ELF-1 (cell line): ENCODE measurements at regions not wholly inside any gene's neighbourhood (a gene's known extent, or its start where the extent isn't known, plus 50 kb on each side); places are given as distances from the start of the nearest gene placed in this dataset.
A peak's percentile ranks its signal among the peaks of the same experiment; 100 is the strongest.

Experiments
- DNase-seq: peaks from one replicate; pipeline ENCODE4 v3.0.0-alpha.2; 2016; ENCODE audit warnings: low read depth, low spot score

DNA sequence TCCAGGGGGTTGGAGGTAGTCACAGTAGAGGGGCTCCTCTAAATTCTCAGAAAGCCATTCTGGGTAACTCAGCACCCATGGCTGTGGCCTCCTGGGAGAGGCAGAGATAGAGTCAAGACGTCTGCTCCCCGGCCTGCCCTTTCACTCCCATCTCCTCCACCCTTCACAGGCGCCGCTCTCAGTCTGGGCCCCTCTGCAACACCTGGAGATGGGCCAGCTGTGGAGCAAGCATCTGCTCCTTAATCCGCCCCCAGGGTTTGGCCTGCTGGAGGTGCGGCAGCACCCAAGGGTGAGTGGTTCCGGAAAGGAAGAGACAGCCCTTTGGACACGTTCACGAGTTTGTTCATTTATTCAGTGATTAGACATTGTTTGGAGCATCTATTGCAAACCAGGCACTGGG lies 271.3 kb downstream of the BMP7 start:
- no peak for DNase-seq

DNA sequence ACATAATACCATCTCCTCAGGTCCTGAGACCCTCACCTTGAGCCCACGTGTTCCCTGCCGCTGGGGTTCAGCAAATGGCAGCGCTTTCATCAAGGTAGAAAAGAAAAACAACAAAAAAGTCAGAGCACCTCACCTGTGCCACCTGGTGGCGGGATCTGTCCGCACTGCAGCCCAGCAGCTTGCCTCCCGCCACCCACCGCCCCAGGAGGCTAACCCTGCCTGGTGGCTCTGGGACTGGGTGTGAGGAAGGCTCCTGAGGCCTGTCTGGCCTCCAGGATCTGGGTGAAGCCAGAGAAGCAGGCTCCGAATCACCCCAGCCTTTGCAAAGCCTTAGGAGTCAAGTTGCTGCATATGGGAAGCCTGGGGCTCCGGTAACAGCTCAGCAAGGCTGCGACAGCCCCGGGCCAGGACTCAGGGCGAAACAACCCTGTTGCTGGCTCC lies 270.8 kb downstream of the BMP7 start:
- peak; percentile 90 for DNase-seq

DNA sequence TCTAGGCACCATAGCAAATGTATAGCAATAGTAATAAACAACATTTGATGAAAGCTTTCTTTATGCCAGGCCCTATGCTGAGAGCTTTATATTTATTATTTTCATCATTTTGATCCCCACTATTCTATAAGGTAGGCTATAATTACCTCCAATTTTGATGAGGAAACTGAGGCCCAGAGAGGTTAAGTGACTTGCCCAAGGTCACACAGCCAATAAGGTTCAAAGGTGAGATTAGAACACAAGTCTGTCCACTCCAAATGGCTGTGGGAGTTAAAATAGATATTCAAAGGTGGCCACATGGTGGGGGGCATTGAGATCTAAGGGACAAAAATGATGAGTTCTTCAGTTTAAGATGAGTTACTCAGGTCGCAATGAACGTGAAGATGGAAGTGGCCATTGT lies 269.9 kb downstream of the BMP7 start:
- no peak for DNase-seq

DNA sequence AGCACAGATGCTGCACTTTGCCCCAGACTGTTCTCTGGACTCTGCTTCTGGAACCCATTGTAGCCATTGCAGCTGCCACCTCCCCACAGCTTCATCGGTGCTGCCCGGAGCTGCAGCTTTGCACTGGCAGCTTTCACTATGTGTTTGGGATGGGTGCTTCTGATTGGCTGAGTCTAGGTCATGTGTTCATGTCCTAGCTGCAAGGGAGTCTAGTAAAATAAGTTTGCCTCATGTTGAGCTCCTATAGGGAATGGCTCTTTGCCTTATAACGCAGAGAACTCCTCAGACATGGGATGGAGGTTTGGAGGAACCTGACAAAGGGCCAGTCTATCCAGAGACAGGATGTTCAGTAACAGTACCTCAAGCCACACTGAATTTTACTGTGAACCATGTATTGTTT lies 268.0 kb downstream of the BMP7 start:
- no peak for DNase-seq

DNA sequence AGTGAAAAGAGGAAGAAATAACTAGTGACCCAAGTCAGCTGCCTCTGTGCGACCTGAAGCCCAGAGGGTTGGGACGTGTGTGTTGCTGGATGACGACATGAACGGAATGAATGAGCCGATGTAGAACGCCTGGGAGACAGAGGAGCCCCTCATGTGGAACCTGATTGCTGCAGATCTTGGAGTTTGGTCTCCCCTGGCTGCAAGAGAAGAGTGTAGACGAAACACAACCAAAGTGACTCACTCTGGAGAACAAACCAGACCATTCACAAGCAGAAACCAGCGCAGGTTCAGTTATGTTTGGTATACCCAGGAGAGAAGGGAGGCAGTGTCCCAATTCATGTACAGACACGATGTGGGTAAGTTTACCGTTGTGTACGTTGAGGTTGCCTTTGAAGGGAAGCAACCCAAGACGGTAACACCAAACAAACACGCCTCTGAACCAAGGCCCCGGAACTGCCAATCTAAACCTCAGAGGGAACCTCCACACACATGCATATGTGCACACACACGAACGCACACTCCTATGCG lies 265.9 kb downstream of the BMP7 start:
- DNase-seq = no peak

DNA sequence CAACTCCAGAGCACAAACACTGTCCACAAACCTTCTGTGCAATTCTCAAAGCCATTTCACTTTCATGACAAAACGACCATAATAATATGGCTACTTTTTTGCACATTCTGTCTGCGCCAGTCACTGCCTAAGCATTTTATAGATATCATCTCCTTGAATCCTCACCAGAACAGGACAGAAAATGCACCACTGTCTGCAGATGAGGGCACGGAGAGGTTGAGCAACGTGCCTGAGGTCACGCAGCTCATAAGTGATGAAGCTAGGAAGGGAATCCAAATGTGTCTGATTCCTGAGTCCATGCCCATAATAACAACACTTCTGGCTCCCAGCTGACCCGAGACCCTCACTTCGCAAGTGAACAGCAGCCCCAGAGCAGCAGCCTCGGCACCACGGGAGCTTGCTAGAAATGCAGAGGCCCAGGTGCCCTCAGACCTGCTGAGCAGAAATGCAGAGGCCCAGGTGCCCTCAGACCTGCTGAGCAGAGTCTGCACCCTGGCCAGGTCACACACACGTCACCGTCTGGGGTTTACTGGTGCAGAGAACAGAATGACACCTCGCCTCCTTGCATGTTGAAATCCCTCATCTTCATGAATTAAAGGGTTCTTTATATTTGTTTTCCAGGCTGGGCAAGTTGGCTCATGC lies 265.2 kb downstream of the BMP7 start:
- no peak for DNase-seq

DNA sequence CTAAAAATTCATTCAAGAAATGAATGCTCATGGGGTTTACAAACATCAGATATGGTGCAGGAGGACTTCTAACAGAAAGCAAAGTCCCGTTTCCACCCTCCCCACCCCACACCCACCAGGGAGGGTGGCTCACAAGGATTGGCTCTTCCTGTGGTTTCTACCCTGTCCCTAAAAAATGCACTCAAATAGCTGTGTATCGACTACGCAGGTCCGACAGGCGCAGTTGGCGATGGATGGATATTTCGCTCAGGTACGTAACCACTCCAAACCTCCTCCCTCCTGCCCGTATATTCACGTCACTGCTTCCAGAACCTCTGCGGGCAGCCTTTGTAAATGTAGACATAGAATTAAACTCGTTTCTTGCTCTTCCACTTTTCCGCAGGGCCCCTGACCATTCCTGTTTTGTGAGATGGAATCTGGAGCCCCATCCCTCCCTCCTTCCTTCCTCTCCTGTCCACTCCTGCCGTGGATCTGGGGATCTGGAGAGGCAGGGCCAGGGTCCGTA lies 264.3 kb downstream of the BMP7 start:
- no peak for DNase-seq

DNA sequence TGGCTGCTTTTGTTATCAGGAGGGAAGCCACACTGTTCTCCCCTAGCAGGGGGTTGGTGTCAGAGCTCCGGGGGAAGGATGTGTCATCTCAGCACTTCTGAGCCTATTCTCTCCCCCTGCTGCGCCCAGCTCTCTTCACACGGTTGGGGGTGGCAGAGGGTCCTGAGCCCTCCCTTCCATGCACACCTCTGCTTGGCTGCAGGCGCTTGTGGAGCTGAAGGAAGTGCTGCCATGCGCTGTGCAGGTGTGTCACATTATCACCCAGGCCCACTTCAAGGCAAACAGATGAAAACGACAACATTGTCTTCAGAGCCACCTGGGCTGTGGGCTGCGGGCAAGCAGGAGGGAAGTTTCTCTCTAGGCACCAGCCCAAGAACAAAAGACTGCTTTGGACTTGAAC lies 263.4 kb downstream of the BMP7 start:
- peak; percentile 73 for DNase-seq

DNA sequence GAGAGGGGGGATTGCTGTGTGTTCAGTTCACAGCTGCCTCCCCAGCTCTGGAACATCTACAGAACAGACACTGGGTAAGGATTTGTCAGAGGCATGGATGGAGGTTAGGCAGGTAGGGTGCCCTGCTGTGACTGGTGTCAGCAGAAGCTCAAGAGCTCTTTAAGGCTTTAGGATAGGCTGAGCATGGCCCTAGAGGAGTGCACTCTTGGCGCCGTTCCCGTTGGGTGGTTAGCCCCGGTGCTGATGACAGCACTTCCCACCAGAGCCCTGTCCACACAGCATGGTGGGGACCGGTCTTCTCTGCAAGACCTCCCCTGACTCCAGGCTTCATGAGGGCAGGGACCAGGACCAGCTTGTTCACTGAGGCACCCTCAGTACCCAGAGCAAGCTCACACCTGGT lies 262.0 kb downstream of the BMP7 start:
- peak; percentile 44 for DNase-seq

DNA sequence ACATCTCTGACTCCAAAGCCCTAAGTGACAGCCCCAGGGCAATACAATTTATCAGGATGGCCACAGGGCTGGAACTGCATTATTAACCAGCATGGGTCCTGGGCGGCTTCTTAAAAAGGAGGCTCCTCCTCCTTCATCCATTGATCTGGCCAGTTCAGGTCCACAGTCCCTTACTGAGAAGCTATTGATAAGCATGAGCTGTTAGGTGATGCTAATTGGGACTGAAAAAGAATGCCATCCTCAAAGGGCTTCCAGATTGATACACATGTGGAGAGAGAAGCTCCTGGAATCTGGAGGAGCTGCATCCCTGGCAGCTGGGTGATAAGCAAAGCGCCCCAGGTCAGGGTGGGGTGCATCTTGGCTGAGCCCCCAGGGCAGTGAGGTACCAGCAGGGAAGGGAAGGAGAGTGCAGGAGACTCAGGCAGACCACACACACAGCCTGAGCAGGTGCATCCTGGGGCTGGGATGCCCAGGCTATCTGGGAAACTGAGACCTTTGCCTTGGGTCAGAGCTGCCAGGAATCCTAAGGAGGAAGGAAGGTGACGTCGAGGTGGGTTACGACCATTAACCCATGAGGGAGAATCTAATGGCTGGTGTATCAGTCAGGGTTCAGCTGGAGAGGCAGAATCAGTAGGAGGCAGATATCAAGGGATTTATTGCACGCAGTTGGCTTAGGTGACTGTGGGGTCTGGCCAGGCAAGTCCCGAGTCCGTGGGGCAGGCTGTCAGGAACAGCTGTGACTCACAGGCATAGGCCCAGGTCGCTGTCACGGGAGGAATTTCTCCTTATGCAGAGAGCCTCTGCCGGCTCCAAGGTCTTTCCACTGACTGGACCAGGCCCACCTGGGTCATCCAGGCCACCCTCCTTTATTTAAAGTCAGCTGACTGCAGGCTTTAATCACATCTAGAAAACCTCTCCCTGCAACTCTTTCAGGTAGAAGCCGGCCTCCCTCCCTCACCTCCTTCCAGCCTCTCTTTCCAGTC lies 261.2 kb downstream of the BMP7 start:
- DNase-seq = peak; percentile 79

DNA sequence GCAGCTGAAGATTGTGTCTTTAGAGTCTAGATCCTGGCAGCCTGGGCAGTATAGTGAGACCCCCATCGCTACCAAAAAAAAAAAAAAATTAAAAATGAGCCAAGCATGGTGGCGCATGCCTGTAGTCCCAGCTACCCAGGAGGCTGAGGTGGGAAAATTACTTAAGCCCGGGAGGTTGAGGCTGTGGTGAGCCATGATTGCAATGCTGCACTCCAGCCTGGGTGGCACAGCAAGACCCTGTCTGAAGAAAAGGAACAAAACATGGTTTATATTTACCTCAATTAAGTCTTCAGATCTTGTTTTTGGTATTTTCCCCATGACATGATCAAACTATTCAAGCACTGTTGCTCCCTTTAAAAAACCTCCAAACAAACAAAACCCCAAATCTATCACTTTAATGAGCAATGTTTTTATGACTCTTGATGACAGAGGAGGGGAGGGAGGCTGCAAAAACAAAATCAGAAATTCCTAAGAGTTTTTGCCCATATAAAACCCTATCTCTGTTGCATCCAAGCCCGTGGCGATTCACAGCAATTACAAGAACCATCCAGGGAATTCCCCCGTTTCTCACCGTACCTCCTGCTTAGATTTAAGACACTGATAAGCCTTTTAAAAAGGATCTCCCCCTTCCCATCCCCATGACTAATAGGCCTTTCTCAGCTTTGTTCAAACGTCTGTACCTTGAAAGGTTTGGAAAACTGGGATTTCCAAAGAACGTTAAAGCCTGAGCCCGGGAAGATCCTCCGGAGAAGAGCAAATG lies 259.9 kb downstream of the BMP7 start:
- peak; percentile 89 for DNase-seq

DNA sequence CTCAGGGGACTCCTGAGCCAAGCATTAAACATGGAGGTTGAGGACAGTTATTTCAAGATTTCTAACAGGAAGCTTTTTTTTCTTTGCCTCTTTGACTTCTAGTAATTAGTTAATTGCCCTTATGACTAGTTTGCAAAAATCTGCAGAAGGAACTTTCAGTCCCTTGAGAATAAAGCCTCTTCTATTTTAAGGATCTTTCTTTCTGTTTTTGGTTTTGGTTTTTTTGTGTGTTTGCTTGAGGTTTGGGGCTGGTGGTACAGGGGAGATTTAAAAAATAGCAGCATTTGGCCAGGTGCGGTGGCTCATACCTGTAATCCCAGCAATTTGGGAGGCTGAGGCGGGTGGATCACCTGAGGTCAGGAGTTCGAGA lies 259.3 kb downstream of the BMP7 start:
- no peak for DNase-seq

DNA sequence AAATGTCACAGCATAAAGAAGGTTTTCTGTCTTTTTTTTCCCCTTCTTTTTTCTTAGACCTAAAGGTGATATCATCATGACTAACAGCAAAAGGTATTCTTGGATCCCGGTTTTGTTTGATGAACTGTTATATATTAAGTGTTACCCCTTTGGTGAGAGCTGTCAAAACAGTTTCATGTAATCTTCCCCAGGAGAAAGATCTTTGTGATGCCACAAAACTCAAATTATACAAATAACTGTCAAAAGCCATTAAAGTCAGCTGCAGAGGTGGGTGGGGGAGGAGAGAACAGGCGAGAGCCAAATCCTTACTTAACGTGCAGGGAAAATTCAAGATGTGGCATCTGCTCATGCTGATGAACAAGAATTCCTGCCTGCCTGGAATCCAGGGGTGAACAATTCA lies 258.2 kb downstream of the BMP7 start:
- peak; percentile 24 for DNase-seq

DNA sequence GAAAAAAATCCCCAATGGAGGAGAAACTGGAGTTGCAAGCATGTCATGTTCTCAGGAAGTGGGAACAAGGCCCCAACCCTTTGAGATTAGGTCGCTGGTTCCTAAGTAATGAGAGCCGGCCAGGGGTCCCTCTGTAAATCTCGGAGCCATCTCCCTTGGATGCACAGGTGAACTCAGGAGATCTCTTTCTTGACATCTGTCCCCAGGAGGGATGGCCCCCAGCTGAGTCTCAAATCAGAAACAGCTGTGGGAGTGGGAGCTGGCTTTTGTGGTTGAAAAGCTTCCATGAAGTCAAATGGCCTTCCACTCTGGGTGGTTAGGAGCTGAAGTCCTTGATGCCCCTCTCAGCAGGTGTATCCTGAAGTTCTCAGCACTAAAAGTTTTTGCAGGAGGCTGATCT lies 257.1 kb downstream of the BMP7 start:
- DNase-seq = no peak

DNA sequence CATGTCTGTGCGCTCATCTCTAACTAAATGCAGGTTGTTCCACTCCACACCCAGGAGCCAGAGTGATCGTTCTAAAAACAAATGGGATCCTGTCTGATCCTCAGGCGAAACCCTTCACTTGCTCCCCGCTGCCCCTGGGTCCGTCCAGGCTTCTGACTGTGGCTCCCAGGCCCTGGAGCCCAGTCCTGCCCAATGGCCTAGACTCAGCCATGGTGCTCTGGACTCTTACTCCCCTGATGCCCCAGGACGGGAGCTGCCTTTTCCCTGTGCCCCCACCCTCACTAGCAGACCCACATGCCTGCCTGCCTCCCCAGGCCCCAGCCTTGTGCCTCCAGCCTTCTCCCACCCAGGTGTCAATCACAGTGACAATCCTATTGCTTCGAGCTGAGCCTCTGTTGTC lies 256.7 kb downstream of the BMP7 start:
- DNase-seq = no peak

DNA sequence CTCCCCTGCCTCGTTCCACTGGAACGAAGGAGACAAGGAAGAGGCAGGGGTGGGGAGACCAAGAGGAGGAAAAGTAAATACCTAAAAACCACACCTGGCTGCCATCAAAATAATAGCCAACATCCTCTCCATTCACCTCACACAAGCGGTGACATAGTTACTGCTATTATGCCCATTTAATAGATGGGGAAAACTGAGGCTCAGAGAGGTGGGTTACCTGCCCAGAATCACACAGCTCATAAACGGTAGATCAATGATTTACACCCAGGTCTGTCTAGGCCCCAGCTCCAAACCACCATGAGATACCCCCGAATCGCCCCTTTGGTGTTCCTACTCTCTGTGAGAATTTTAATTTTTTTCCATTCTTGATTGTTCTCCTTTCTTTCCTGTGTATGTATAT lies 253.8 kb downstream of the BMP7 start:
- no peak for DNase-seq

DNA sequence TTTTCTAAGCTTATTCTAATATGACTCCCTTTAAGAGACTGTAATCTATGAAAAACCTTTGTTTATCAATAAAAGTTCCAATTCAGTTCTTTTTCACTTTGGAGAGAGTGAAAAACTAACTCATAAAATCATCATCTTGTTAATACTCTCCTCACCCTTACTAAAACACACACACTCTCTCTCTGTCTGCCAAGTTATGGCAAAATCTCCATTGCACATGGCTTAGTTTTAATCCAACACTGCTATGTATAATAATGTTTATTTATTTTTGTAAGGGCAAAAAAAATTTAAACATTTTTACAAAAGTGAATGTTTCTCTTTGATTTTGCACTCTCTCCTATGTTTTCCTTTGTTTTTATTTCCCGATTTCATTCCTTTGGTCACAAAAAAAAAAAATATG lies 253.2 kb downstream of the BMP7 start:
- DNase-seq = no peak

DNA sequence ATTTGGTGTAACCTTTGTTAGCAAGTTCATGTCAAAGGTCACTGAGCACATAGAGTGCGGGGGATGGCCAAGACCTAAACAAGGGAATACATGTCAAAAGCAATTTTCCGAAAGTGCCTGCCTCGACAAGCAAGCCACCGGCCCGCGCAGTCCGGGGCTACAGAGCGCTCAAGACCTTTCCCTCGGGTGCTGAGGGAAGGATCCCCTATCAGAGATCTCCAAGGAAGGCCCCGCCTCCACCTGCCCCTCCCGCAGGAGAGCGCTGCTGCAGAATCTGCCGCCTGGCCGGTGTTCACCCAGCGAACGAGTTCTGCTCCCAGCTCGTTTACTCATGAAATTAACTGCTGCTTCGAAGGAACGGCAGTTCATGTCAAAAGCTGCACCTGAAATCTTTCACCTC lies 252.7 kb downstream of the BMP7 start:
- DNase-seq = peak; percentile 83

DNA sequence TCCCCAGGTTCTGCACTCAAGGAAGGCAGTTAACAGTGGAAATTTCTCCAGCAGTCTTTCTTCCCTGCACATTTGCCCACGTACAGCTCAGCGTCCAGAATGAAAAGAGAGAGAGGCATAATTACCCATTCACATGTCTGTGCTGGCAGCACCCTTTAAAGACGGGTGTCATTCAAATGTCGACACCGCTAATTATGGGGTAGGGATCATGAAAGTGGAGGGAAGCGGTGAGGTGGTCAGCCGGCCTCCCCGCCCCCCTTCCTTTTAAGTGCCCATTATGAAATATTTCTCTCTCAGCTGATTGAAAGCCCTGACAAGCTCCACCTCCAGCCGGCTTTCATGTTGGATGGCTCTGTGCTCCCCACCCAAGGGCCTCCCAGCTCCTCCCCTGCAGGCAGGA lies 246.1 kb downstream of the BMP7 start:
- no peak for DNase-seq

DNA sequence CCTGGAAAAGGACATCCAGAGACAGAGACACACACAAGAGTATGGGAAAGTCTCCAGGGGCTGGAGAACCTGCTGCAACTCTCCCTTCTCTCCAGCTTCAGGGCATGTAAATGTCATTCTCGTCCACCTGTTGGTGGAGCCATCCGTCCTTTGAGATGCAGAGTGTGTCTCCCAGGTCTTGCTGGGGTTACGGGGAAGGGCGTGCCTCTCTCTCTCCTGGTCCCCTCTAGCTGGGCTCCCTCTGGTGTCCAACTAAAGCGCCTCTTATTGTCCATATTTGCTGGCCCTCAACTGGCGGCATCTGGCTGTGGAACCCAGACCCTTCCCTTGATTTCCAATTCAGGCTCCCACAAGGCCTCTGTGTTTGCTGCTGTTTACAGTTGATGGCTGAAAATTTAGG lies 244.1 kb downstream of the BMP7 start:
- peak; percentile 91 for DNase-seq

DNA sequence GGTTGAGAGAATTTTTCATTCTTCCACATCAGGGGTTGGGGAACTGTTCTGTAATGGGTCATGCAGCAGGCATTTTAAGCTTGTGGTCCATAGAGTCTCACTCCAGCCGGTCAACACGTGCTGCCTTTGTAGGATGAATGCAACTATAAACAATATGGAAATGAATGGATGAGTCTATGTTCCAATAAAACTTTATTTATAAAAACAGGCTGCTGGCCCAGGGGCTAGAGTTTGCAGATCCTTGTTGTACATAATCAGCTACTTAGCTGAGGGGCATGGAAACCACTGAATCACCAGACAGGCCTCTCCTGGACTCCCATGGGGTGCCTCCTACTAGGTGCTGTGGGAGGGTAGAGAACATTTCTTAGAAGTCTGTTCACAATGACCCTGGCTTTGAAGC lies 243.4 kb downstream of the BMP7 start:
- DNase-seq = no peak

DNA sequence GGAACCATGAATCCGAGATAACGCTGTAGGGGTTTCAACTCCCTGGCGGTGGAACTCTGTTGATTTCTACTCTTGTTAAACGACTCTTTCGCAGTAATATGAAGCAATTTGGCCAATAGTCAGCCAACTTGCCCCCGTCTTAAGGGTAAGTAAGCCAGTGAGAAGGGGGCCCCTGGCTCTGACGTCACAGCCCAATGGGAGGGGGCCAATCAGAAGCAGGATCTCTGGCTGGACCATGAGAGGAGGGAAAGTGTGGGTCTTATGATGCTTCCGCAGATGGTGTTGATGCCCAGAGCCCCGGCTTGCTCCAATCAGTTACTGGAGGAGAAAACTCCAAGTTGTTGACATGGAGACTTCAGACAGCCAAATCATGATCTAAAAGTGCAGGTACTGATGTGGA lies 242.4 kb downstream of the BMP7 start:
- DNase-seq = no peak
